ENCODE measurements at regions not wholly inside any gene's neighbourhood (a gene's known extent, or its start where the extent isn't known, plus 50 kb on each side); places are given as distances from the start of the nearest gene placed in this dataset.

DNA sequence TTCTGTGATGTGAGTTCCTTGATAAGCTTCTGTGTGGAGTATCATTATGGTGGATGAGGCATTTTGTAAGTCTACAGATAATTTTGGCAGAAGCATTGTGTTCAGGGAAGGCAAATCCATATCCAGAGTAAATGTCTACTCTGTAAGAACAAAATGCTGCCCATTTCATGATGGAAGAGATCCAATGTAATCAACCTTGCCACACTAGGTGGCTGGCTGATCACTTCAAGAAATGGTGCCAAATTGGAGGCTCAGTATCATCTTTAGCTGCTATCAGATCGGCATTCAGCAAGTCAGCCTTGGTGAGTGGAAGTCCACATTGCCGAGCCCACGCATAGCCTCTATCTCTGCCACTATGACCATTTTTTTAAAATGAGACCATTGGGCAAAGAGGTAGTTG is 565.8 kb upstream of the USP24 start:
- no peak overlapping the region for H3K4me2 ChIP-seq (ENCODE audit: insufficient read depth, insufficient read length, low read length)
- no peak overlapping the region for H2BK120ac ChIP-seq (ENCODE audit: low read depth, low read length, poor library complexity, severe bottlenecking)
- H4K8ac ChIP-seq (replicated peaks; ENCODE audit: insufficient read length, low read depth, low read length), result no peak overlapping the region
- no peak overlapping the region for H4K5ac ChIP-seq (ENCODE audit: insufficient read length, low read depth, low read length)
- H3K27me3 ChIP-seq (ENCODE audit: insufficient read depth, low read length), result no peaks in the 10 kb centered on the region
- no peak for DNase-seq
- H4K20me1 ChIP-seq (ENCODE audit: control insufficient read depth, insufficient read depth, insufficient read length), result no peaks in the 10 kb centered on the region
- no peak overlapping the region for H4K91ac ChIP-seq (ENCODE audit: insufficient read length, low read depth, low read length)
- H3K18ac ChIP-seq (ENCODE audit: insufficient read length, low read depth, low read length), result no peak overlapping the region
- no peak overlapping the region for H3K56ac ChIP-seq (ENCODE audit: insufficient read length, low read depth, low read length)
- H2AFZ ChIP-seq (ENCODE audit: low read length), result no peak overlapping the region
- no peak overlapping the region for H3K27ac ChIP-seq (ENCODE audit: insufficient read length, low read depth, low read length)
- H3K79me1 ChIP-seq (ENCODE audit: insufficient read depth, low read depth, low read length, poor library complexity, severe bottlenecking), result no peaks in the 10 kb centered on the region
- no peaks in the 10 kb centered on the region for H3K79me2 ChIP-seq (ENCODE audit: insufficient read depth, low read length)
- no peak overlapping the region for H2BK15ac ChIP-seq (ENCODE audit: low read depth, low read length)
- no peak overlapping the region for H3K27ac Mint-ChIP-seq
- no peak overlapping the region for H3K14ac ChIP-seq (ENCODE audit: insufficient read depth, low read length)
- H3K23ac ChIP-seq (ENCODE audit: insufficient read length, low read depth, low read length), result no peak overlapping the region
- H2BK5ac ChIP-seq (ENCODE audit: insufficient read length, low read length), result no peak overlapping the region
- H3K23me2 ChIP-seq (ENCODE audit: insufficient read length, low read depth, low read length, poor library complexity, severe bottlenecking), result no peaks in the 10 kb centered on the region
- H3K9me3 Mint-ChIP-seq, result no peaks in the 10 kb centered on the region
- H3K4me1 Mint-ChIP-seq, result peaks cover under 1% of the 10 kb centered on the region in 2 experiments; a peak in 3 of 4 replicates
- no peaks in the 10 kb centered on the region for H3K36me3 Mint-ChIP-seq (ENCODE audit: insufficient read depth in 1 of 3, low read depth in 3 of 3)
- WGBS (ENCODE audit: extremely low coverage, insufficient read length, low lambda C conversion rate), result no CpG with 5 or more reads among the region's 3 CpGs
- no peak overlapping the region for H2BK20ac ChIP-seq (ENCODE audit: low read depth, low read length, poor library complexity, severe bottlenecking)
- H3T11ph ChIP-seq (ENCODE audit: low read length), result no peak overlapping the region
- no peak overlapping the region for H3K4me3 Mint-ChIP-seq
- H3K4me1 ChIP-seq (ENCODE audit: insufficient read depth, low read length), result no peaks in the 10 kb centered on the region
- H2AK5ac ChIP-seq (ENCODE audit: insufficient read length, low read length), result no peak overlapping the region
- no peak overlapping the region for H3K9ac ChIP-seq (ENCODE audit: extremely low read depth, insufficient read length, low read length)
- H3K9me3 ChIP-seq (ENCODE audit: control insufficient read depth, low read depth, low read length), result no peaks in the 10 kb centered on the region
- no peaks in the 10 kb centered on the region for H3K27me3 Mint-ChIP-seq (ENCODE audit: low read depth)
- H3K4ac ChIP-seq (ENCODE audit: low read depth, low read length), result no peak overlapping the region
- TF ChIP-seq, protein P1, sequence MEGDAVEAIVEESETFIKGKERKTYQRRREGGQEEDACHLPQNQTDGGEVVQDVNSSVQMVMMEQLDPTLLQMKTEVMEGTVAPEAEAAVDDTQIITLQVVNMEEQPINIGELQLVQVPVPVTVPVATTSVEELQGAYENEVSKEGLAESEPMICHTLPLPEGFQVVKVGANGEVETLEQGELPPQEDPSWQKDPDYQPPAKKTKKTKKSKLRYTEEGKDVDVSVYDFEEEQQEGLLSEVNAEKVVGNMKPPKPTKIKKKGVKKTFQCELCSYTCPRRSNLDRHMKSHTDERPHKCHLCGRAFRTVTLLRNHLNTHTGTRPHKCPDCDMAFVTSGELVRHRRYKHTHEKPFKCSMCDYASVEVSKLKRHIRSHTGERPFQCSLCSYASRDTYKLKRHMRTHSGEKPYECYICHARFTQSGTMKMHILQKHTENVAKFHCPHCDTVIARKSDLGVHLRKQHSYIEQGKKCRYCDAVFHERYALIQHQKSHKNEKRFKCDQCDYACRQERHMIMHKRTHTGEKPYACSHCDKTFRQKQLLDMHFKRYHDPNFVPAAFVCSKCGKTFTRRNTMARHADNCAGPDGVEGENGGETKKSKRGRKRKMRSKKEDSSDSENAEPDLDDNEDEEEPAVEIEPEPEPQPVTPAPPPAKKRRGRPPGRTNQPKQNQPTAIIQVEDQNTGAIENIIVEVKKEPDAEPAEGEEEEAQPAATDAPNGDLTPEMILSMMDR (conservative IDR thresholded peaks at IDR 0.05), result no peak
- no peak overlapping the region for H2BK12ac ChIP-seq (ENCODE audit: insufficient read length, low read depth, low read length)

Data from H9 (cell line).